Nephron progenitor cell (in vitro differentiated cells): ENCODE measurements at regions not wholly inside any gene's neighbourhood (a gene's known extent, or its start where the extent isn't known, plus 50 kb on each side); places are given as distances from the start of the nearest gene placed in this dataset.
A peak's percentile ranks its signal among the peaks of the same experiment; 100 is the strongest.

Experiments
- DNase-seq: peaks from one replicate; pipeline ENCODE4 v3.0.0; 2021
- H3K27ac Mint-ChIP-seq: 2 replicates; pipeline ENCODE4 v1.8.0; 2021; ENCODE audit warnings: mild to moderate bottlenecking, moderate library complexity, mixed read lengths
- H3K27me3 Mint-ChIP-seq: 2 replicates; pipeline ENCODE4 v1.8.0; 2021; ENCODE audit warnings: mild to moderate bottlenecking, low read depth, mixed read lengths; ENCODE audit not compliant: poor library complexity
- H3K36me3 Mint-ChIP-seq: 2 replicates; pipeline ENCODE4 v1.8.0; 2021; ENCODE audit warnings: low read depth, mixed read lengths
- H3K4me1 Mint-ChIP-seq: 2 replicates; pipeline ENCODE4 v1.8.0; 2021; ENCODE audit warnings: mixed read lengths
- H3K4me3 Mint-ChIP-seq: 2 replicates; pipeline ENCODE4 v1.8.0; 2021; ENCODE audit warnings: mild to moderate bottlenecking, moderate library complexity, mixed read lengths
- H3K9me3 Mint-ChIP-seq: 2 replicates; pipeline ENCODE4 v1.8.0; 2021; ENCODE audit warnings: mild to moderate bottlenecking, moderate library complexity, mixed read lengths
- TF ChIP-seq, protein P1 (sequence below): fragments of 200-600 bp; sonication (generic); IDR thresholded peaks from 2 replicates; pipeline ENCODE4 v1.5.0; 2021; ENCODE audit warnings: antibody characterized with exemption

DNA sequence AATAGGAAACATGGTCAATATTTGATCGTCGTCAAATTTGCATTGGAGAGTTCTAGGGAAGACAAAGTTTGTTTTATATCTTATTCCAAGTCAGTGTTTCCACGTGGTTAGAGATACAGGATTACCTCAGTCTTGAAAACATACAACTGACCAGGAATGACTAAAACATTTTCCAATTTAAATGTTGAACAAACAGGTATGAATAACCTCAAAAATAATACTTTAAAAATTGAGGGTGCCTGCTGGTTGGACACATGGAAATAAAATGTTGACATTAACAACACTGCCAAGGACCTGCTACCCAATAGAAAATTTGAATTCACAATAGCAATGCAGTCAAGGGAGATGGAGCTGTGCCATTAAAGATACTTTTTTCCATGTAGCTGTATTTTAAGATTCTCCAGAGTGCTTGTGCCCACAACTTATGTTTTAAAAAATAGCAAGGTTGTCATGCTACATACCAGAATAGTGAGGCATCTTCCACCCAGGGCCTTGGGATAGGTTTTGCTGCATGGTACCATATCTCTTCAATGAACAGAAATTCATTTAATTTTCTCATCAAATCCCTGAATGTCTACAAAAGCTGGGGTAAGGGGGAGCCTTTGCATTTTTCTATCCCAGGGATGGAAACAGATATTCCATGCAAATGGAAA, 260.8 kb downstream of the EFNB2 start:
- no peaks in the 10 kb centered on the region for H3K36me3 Mint-ChIP-seq
- TF ChIP-seq, protein P1, sequence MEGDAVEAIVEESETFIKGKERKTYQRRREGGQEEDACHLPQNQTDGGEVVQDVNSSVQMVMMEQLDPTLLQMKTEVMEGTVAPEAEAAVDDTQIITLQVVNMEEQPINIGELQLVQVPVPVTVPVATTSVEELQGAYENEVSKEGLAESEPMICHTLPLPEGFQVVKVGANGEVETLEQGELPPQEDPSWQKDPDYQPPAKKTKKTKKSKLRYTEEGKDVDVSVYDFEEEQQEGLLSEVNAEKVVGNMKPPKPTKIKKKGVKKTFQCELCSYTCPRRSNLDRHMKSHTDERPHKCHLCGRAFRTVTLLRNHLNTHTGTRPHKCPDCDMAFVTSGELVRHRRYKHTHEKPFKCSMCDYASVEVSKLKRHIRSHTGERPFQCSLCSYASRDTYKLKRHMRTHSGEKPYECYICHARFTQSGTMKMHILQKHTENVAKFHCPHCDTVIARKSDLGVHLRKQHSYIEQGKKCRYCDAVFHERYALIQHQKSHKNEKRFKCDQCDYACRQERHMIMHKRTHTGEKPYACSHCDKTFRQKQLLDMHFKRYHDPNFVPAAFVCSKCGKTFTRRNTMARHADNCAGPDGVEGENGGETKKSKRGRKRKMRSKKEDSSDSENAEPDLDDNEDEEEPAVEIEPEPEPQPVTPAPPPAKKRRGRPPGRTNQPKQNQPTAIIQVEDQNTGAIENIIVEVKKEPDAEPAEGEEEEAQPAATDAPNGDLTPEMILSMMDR, result no peak
- H3K4me1 Mint-ChIP-seq, result peaks cover 11% of the 10 kb centered on the region
- H3K27ac Mint-ChIP-seq, result no peak overlapping the region
- peaks cover 2% of the 10 kb centered on the region for H3K27me3 Mint-ChIP-seq
- no peak for DNase-seq
- peaks cover 14% of the 10 kb centered on the region for H3K9me3 Mint-ChIP-seq
- no peak overlapping the region for H3K4me3 Mint-ChIP-seq

DNA sequence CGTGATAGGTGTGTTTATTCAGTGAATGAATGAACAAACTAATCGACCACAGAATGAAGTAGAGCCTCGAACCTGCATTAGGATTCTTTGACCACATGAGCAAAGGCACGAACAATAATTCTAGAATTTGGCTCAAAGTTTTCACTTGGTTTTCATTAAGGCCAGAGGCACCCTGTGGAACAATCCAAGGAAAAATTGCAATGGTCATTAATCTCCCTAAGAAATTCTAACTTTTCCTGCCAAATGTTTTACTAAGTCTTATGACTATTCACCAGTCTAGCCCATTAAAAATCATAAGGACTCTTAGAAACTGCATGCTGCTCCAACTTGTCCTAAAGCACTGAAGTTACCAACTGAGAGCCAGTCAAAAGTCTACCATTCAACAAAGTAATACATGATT, 271.7 kb downstream of the EFNB2 start:
- no peak for DNase-seq
- TF ChIP-seq, protein P1, result no peak
- H3K4me1 Mint-ChIP-seq, result peaks cover 6% of the 10 kb centered on the region
- H3K36me3 Mint-ChIP-seq, result peaks cover 11% of the 10 kb centered on the region
- H3K27ac Mint-ChIP-seq, result no peak overlapping the region
- peaks cover 33% of the 10 kb centered on the region for H3K9me3 Mint-ChIP-seq
- H3K27me3 Mint-ChIP-seq, result peaks cover 2% of the 10 kb centered on the region
- H3K4me3 Mint-ChIP-seq, result no peak overlapping the region

DNA sequence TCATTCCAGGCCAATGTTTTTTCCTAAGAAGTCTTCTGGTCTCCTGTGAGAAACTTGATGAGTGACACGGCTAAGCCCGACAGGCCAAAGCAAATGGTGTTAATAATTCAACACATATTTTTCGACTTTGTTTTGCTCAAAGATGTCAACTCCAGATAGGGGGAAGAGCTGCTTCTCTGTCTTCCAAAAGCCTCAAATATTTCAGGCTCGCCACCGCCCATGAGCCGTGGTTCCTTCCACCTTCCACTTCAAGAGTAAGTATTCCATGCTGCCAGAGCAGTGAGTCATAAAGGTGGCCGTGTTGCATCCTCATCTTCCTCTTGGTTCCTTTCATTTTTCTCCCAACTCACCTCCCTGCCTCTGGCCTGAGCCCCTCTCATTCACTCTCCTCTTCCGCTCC, 272.6 kb downstream of the EFNB2 start:
- Mint-ChIP-seq H3K27ac (no peak overlapping the region), H3K27me3 (peaks cover 2% of the 10 kb centered on the region), H3K36me3 (peaks cover 11% of the 10 kb centered on the region), H3K4me1 (peaks cover 6% of the 10 kb centered on the region), H3K4me3 (no peak overlapping the region), H3K9me3 (peaks cover 36% of the 10 kb centered on the region)
- TF ChIP-seq, protein P1, result no peak
- DNase-seq, result no peak

DNA sequence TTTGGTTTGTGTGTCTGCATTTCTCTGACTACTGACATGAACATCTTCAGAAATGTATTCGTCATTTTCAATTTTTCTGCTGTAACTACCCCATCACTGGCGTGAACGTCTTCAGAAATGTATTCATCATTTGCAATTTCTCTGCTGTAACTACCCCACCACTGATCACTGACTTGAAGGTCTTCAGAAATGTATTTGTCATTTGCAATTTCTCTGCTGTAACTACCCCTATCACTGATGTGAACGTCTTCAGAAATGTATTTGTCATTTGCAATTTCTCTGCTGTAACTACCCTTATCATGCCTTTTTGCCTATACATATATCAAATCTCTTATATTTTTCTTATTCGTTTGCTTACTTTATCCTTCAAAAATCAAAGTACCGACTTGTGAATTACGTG, 274.0 kb downstream of the EFNB2 start:
- no peaks in the 10 kb centered on the region for H3K4me1 Mint-ChIP-seq
- DNase-seq, result no peak
- peaks cover 2% of the 10 kb centered on the region for H3K27me3 Mint-ChIP-seq
- H3K36me3 Mint-ChIP-seq, result peaks cover 11% of the 10 kb centered on the region
- H3K9me3 Mint-ChIP-seq, result peaks cover 40% of the 10 kb centered on the region
- H3K27ac Mint-ChIP-seq, result no peak overlapping the region
- H3K4me3 Mint-ChIP-seq, result no peak overlapping the region
- TF ChIP-seq, protein P1, result no peak

DNA sequence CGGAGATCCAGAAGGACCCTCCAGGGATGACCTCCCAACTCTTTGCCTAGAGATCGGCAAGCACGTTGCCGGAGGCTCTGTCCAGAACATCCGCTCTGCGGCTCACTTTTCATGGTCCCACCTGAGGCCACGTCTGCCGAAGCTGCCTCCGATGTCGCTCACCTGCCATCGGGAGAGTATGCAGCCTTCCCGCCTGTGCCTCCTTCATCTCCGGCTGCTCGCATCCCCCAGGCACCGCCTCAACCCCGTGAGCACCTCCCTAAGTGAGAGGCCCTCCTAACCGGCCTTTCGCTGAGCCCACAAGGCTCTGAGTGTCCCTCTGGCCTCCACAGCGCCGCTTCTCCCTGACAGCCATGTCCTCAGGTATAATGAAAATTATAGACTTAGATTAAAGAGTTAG, 275.1 kb downstream of the EFNB2 start:
- no peak for DNase-seq
- TF ChIP-seq, protein P1, result no peak
- Mint-ChIP-seq H3K4me3 (no peak overlapping the region), H3K4me1 (no peaks in the 10 kb centered on the region), H3K27me3 (peaks cover 2% of the 10 kb centered on the region), H3K36me3 (peaks cover 11% of the 10 kb centered on the region), H3K9me3 (peaks cover 40% of the 10 kb centered on the region), H3K27ac (peak overlapping the region; percentile 71)

DNA sequence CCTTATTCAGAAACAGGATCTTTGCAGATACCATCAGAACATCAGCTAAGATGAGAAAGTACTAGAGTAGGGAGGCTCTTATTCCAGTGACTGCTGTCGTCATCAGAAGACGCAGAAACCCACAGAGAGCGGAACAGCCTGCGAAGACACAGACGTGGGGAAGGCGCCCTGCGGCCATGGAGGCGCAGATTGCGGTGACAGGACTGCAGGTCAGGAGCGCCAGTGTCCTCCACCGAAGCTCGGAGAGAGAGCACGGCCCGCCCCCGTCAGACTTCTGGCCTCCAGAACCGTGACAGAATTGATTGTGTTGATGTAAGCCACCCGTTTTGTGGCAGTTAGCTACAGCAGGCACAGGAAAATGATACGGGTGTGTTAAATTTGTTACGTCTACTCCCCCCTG, 275.5 kb downstream of the EFNB2 start:
- H3K27ac Mint-ChIP-seq, result no peak overlapping the region
- no peaks in the 10 kb centered on the region for H3K4me1 Mint-ChIP-seq
- TF ChIP-seq, protein P1, result no peak
- no peak for DNase-seq
- H3K27me3 Mint-ChIP-seq, result peaks cover 2% of the 10 kb centered on the region
- no peak overlapping the region for H3K4me3 Mint-ChIP-seq
- H3K36me3 Mint-ChIP-seq, result peaks cover 11% of the 10 kb centered on the region
- peaks cover 40% of the 10 kb centered on the region for H3K9me3 Mint-ChIP-seq
